HG03108 (cell line): ENCODE measurements at regions not wholly inside any gene's neighbourhood (a gene's known extent, or its start where the extent isn't known, plus 50 kb on each side); places are given as distances from the start of the nearest gene placed in this dataset.

Source experiments
- ATAC-seq: cut with Tn5 transposase; IDR thresholded peaks from one replicate; pipeline ENCODE4 v1.9.1; 2021; ENCODE audit warnings: moderate library complexity; ENCODE audit not compliant: unreplicated experiment

GRCh38 chr7:148472406-148472805, 118.2 kb upstream of the C7orf33 start:
- no peak for ATAC-seq

- no peak for ATAC-seq
Measured at GRCh38 chr7:148473703-148474480, 116.7 kb upstream of the C7orf33 start.

- ATAC-seq = no peak
Measured at GRCh38 chr7:148474481-148475025, 116.0 kb upstream of the C7orf33 start.

- no peak for ATAC-seq
Measured at GRCh38 chr7:148478551-148478950, 112.0 kb upstream of the C7orf33 start.

- ATAC-seq = no peak
Measured at GRCh38 chr7:148480479-148481146, 110.0 kb upstream of the C7orf33 start.

- ATAC-seq = no peak
Measured at GRCh38 chr7:148481147-148481526, 109.4 kb upstream of the C7orf33 start.

- ATAC-seq = no peak
Measured at GRCh38 chr7:148481971-148482626, 108.5 kb upstream of the C7orf33 start.

GRCh38 chr7:148483515-148484308, 106.9 kb upstream of the C7orf33 start:
- ATAC-seq = no peak

- no peak for ATAC-seq
Measured at GRCh38 chr7:148484486-148484885, 106.1 kb upstream of the C7orf33 start.

- no peak for ATAC-seq
Measured at GRCh38 chr7:148485618-148486017, 104.9 kb upstream of the C7orf33 start.

GRCh38 chr7:148486937-148487336, 103.6 kb upstream of the C7orf33 start:
- ATAC-seq = no peak

- ATAC-seq = no peak
Measured at GRCh38 chr7:148487912-148488311, 102.7 kb upstream of the C7orf33 start.

GRCh38 chr7:148489678-148490077, 100.9 kb upstream of the C7orf33 start:
- ATAC-seq = no peak

GRCh38 chr7:148492157-148492860, 98.3 kb upstream of the C7orf33 start:
- no peak for ATAC-seq

- no peak for ATAC-seq
Measured at GRCh38 chr7:148495605-148496004, 95.0 kb upstream of the C7orf33 start.

GRCh38 chr7:148500978-148501377, 89.6 kb upstream of the C7orf33 start:
- no peak for ATAC-seq

GRCh38 chr7:148503900-148504487, 86.6 kb upstream of the C7orf33 start:
- ATAC-seq = no peak

- ATAC-seq = no peak
Measured at GRCh38 chr7:148505645-148506375, 84.8 kb upstream of the C7orf33 start.

- ATAC-seq = peak; percentile 98
Measured at GRCh38 chr7:148507064-148507573, 83.4 kb upstream of the C7orf33 start.
